GM23248 (cell line): ENCODE measurements at regions not wholly inside any gene's neighbourhood (a gene's known extent, or its start where the extent isn't known, plus 50 kb on each side); places are given as distances from the start of the nearest gene placed in this dataset.

Experiments used
- EZH2 ChIP-seq: fragments of 200-600 bp; sonication (generic); IDR thresholded peaks from 2 replicates; pipeline ENCODE4 v1.6.1; 2018; ENCODE audit warnings: antibody characterized with exemption, mild to moderate bottlenecking; ENCODE audit not compliant: insufficient read depth, poor library complexity, severe bottlenecking
- EZH2phosphoT487 ChIP-seq: fragments of 200-600 bp; sonication (generic); IDR thresholded peaks from 2 replicates; pipeline ENCODE4 v1.6.1; 2018; ENCODE audit warnings: antibody characterized with exemption, moderate library complexity, mild to moderate bottlenecking, low read depth; ENCODE audit not compliant: insufficient read depth

DNA sequence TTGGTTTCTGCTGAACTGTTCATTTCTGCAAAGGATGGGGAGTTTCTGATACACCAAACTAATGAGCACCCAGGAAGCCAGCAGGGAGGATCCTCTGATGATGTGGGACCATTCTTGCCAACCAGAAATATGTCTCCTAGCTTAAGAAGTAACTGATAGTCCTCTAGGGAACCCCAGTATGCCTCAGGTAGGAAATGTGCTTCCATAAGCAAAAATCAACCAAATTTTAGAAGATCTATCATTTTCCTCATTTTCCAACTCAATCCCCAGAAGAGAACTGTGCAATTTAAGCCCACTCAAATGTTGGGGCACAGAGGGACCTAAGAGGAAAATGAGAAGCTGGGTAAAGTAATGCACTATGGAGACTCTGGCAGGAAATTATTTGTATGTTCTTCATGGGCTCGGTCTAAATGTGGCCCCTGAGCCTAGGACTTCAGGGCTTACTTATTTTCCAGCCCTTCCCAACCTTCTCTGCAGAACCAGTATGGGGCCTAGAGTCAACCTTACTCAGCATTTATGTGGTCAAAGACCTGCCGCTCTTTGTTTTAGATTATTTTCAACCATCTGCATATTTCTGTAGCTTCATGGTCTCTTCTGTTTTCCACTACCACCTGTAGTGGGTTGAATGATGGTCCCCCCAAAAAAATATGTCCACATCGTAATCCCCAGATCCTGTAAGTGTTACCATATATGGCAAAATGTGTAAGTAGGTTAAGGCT is 359.8 kb upstream of the CDH4 start:
- TF ChIP-seq EZH2 (no peak), EZH2phosphoT487 (no peak)
